ENCODE measurements at regions not wholly inside any gene's neighbourhood (a gene's known extent, or its start where the extent isn't known, plus 50 kb on each side); places are given as distances from the start of the nearest gene placed in this dataset.

- TF ChIP-seq, protein P1, sequence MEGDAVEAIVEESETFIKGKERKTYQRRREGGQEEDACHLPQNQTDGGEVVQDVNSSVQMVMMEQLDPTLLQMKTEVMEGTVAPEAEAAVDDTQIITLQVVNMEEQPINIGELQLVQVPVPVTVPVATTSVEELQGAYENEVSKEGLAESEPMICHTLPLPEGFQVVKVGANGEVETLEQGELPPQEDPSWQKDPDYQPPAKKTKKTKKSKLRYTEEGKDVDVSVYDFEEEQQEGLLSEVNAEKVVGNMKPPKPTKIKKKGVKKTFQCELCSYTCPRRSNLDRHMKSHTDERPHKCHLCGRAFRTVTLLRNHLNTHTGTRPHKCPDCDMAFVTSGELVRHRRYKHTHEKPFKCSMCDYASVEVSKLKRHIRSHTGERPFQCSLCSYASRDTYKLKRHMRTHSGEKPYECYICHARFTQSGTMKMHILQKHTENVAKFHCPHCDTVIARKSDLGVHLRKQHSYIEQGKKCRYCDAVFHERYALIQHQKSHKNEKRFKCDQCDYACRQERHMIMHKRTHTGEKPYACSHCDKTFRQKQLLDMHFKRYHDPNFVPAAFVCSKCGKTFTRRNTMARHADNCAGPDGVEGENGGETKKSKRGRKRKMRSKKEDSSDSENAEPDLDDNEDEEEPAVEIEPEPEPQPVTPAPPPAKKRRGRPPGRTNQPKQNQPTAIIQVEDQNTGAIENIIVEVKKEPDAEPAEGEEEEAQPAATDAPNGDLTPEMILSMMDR (IDR thresholded peaks at IDR 0.05), result no peak
- TF ChIP-seq EP300 (IDR thresholded peaks at IDR 0.05), result no peak
These were observed 726.9 kb downstream of the TNS3 start for GRCh38 chr7:46854958-46855473.
